GM23248 (cell line): ENCODE measurements at regions not wholly inside any gene's neighbourhood (a gene's known extent, or its start where the extent isn't known, plus 50 kb on each side); places are given as distances from the start of the nearest gene placed in this dataset.

Experiments
- EZH2 ChIP-seq: fragments of 200-600 bp; sonication (generic); IDR thresholded peaks from 2 replicates; pipeline ENCODE4 v1.6.1; 2018; ENCODE audit warnings: antibody characterized with exemption, mild to moderate bottlenecking; ENCODE audit not compliant: insufficient read depth, poor library complexity, severe bottlenecking
- EZH2phosphoT487 ChIP-seq: fragments of 200-600 bp; sonication (generic); IDR thresholded peaks from 2 replicates; pipeline ENCODE4 v1.6.1; 2018; ENCODE audit warnings: antibody characterized with exemption, moderate library complexity, mild to moderate bottlenecking, low read depth; ENCODE audit not compliant: insufficient read depth

- no peak for TF ChIP-seq EZH2phosphoT487
- no peak for TF ChIP-seq EZH2
These were observed 108.9 kb upstream of the RFX8 start for GRCh38 chr2:101583861-101584260.
